Hematopoietic multipotent progenitor cell treated with erythropoietin and hydrocortisone succinate and interleukin-3 and kit ligand, for 8 days (in vitro differentiated cells): ENCODE measurements at regions not wholly inside any gene's neighbourhood (a gene's known extent, or its start where the extent isn't known, plus 50 kb on each side); places are given as distances from the start of the nearest gene placed in this dataset.

Source experiments
- DNase-seq: peaks from one replicate; pipeline ENCODE4 v3.0.0-alpha.2; 2015

DNA sequence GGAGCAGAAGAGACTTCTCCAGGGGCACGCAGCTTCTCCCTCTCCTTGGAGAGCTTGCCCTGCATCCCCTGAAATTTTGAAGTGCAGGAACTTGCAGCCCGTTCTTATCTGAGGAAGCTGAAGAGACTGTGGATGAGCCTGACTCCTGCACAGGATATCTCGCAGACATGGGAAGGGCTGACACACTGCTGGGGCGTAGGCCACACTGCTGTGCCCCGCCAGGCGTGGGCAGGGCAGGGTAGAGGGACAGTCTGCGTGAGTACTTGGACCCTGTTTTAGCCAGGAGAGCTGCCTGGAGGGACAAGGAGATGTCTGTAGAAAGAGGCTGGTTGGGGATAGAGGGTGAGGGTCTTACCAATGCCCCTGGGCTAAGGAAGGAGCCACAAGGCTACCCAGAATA, 353.7 kb upstream of the NBEA start:
- DNase-seq: no peak

DNA sequence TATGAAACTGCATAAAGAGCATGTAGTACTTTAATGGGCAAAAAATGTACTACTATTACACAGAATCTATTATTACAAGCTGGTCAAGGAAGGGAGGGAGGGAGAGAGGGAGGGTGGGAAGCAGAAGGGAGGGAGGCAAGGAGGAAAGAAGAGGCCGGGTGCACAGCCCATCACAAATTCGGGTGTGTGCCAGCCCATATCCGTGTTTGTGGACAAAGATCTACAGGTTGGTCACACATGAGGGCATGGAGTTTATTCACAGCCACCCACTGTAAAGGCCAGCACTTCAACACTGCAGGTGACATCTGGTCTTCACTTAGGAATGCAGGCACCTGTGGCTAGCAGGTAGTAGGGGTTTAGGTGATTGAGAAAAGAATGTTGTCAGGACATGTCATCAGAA, 352.5 kb upstream of the NBEA start:
- DNase-seq: no peak

DNA sequence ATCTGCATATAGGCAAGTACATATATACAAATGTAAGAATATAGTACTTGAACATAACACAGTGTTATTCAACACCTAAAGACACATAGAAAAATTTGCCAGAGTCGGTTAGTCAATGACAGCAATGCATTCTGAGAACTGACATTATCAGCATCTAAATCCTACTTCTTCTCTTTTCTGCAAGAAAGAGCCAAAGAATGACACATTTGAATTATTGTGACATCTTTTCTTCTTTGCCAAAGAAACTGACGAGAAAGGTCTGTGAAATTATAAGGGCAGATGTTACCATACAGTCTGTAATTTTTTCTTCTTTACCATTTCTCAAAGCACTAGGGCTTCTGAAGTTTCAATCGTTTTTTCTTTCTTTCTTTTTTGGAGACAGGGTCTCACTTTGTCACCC, 350.9 kb upstream of the NBEA start:
- no peak for DNase-seq

DNA sequence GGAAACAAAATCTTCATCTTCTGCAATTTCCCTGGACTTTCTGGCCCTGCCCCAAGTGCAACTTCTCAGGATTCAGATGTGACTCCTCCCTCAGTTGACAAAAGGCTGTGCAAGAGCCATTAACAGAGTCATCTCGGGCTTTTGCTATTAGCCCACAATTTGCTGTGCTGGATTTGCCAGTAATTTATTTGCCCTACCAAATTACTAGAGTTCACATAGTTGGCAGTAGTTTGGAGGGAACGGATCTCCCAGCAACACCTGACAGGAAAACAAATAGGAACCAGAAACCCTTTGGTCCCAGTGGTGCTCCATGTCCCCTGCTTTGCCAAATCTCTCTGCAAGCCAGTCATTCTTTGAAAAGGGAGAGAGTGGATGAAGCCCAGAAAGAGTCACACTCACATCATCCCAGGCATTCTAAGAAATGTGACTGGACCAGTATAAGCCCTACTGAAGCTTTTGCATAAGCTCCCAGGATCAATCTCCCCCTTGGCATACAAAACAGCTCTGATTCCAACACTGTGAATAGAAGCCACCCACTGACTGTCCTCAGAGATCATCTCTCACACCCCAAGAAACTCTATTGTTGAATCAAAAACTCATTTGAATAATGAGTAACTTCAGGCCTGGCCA, 350.1 kb upstream of the NBEA start:
- no peak for DNase-seq

DNA sequence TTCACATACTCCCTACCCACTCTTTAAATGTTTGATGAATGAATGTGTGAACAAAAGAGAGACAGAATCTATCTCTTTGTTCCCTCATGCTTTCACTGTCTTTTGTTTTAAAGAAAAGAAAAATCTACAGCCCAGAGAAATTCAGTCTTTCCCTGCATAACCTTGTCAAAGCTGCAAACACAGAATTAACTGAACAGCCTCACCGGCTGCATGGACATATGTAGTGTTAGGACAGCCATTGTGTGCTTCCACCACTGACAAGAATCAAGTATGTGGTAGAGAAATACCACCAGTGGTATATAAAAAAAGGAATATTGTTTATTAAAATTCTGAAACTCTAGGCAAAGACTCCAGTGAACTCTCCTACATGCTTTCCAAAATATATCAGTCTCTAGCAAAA, 348.4 kb upstream of the NBEA start:
- no peak for DNase-seq

DNA sequence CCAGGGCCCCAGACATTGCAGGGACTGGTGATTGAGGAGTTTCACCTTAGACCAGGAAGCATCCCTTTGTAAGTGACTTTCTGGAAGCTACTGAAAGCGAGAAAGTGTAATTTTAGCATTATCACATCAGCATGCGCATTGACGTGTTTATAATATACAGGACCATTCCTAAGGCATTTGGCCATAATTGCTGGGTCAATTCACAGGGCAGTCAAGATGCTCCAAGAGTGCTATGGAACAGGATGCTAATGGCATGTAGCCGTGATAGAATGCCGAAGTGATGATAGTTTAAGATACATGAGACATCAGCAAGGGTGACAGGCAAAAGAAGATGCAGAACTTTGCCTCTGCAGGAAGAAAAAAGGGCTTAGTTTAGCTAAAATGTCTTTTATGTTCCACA, 347.6 kb upstream of the NBEA start:
- DNase-seq: no peak

DNA sequence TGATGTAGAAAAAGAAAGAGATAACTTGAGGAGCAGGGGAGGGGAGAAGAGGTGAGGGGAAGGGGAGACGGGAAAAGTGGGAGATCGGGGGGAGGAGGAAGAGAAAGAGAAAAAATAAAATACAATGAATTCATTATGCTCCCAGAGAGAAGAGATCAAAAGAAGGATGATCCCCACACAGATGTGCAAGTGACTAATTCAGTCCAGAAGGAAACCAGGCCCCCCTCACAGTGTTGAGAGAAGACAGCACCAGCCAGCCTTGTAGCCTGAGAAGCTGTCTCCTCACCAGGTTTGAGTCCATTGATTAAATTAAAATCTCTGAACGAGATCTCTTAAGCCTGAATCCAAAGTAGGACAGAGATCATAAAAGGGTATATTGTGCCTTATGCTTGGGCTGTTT, 333.7 kb upstream of the NBEA start:
- no peak for DNase-seq

DNA sequence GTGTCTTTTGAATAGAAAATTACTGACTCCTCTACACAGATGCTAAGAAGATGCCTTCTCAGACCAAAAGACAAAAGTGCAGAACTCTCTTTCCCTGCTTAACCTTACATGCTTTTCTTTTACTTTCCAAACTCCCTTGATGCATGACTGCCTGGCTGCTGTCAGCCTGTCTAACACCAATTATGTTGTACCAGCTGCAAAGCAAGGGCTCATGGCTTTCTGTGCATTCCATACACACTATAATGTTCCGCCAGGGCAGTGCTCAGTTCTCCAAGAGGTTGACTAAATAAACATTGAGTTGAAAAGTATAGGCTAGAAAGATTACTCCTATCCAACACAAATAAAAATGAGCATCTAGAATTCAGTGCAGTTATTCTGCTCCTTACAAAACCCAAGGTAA, 330.4 kb upstream of the NBEA start:
- DNase-seq: no peak

DNA sequence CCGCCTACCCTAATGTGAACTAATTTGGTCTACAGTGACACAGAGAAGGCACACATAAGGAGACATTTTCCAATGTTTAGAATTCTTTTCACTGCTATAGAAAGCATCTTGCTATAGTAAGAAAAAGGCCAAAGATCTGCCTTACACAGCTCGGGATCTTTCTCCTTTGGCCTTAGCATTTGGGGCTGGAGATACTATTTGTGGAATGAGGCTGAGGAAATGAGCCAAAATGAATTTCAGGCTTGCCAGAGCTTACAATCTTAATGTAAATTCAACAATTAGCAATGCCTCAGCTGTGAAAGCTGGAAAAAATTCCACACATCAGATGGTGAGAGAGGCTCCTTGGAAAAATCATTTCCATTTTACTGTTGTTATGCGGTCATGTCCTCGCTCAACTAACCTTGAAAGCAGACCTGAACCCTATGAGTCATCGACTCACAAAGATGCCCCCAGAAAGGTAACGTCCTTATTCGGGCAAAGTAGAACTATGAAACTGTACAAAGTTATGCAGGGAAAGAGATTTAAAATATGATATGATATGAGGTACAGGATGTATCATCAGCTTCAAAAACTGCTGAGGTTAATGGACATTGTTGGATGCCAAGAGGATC, 324.5 kb upstream of the NBEA start:
- no peak for DNase-seq

DNA sequence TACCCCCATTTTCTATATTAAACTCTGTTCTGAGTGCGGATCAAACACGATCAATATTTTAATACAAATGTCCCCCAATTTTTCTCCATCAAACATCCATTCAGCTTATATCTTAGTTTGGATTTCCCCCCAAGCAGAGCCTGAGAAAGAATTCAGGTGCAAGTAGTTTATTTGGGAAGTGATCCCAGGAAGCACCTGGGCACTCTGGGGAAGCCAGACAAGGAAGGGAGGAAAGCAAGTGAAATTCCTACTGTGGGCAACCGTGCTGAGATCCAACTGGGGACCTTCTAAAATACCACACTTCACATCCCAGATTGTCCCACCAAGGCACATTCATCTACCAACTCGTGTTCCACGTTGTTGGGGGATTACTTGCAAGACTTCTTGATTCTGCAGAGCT, 323.4 kb upstream of the NBEA start:
- DNase-seq: no peak

DNA sequence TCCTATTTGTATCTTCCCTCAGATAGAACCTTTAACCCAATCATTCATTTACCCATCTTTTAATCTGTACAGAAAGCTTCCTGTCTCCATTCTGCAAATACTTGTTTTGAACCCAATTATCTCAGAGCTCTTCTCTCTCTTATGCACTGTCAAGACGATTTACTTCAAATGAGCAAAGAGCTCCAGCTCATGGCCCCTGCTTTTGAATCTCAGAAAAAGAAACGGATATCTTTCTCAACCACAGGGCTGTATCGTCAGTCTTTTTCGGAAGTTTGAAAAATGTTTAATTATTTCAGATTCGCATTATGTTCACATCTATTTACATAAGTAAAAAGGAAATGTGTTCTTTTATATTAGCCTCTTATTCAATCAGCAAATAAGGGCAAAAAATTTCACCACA, 322.7 kb upstream of the NBEA start:
- DNase-seq: no peak

DNA sequence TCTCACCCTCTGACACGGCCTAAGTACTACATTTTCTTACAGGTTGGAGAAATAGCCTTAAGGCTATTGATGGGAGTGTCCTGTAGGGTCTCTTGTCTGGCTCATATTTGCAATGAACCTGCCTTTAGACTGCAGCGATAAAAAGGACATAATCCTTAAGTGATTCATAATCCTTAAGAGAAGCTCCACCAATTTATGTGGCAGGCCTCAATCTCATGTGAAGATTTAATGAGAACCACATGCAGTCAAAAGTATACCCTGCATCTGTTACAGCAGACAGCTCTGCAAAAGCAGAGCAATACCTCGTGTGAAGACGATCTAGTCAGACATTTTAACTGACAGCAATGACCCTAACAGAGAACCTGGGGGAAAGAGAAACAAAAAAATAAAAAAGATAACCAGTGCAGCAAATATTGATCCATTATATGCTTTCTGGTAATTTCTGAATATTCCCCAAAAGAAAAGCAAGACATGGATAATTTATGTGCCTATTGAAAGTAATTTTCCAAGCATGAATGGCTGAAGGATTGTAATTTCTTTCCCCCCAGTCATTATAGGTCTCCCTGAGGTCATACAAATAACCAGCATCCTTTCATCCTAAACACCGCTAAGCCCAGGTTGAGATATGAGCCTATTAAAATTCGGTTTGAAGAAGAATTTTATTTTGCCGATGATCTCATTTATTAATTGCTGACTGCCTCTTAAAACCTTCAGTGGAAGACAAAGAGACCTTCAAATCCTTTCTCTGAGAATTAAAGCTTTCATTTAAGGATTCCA, 321.8 kb upstream of the NBEA start:
- no peak for DNase-seq

DNA sequence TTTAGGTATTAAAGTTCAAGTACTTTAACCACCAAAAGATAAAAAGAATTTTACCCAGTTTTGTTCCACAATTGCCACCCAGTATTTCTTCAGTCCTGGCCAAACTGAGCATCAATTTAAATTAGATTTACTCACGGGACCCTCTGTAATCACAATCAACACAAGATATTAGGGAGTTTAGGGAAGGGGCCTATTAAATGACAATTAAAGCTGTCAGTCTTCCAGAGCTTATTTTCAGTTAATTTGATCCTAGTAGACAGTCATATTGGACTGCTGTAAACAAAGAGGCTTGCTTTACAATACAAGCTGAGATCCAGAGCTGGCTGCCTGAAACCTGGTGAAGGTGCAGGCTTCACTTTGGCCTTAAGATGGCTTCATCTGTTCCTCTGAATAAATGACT, 321.2 kb upstream of the NBEA start:
- DNase-seq: no peak

DNA sequence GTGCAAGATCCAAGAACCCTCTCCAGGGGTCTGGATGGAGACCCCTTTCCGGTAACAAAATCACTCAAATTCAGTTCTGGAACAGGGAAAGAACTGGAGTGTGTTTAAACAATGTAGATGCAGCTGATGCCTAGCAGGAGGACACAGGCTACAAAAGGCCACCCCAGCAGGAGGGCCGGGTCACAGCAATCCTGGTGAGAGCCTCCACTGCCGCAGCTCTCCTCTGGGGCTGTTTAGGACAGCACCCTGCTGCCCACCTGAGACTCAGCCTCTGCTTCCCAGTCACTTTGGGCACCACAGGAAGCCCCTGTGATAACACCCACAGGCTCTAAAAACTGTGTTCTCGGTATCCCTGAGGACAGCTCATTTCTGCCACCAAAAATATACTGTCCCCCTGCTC, 318.7 kb upstream of the NBEA start:
- no peak for DNase-seq

DNA sequence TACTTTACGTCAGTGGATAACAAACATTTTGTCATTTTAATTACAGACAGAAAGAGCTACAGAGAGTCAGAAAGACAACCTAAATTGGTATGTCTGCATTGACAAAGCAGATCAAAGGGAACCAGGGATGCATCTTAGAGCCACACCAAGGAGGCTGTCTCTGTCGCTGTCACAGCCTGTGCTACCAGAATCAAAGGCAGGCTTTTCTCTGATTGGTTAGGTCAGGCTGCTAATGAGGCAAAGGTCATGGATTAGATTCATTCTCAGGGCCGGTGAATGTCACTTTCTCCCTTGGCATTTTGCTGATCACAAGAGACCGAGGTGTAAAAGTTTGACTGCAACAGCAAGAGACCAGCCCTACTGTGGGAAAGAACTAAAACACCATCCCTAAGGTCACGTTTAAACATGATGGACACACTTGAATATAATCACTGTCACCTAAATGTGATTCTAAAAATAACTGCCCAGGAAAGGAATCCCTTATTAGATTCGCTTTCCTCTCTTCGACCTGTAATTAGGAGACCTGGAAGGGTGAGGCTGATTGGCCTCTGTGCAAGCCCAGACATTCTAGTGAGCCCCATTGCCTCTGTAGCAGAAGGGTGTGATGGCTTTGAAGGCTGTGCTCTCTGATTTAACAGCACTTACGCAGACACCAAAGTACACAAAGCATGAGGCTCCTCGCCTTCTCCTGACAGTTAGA, 314.4 kb upstream of the NBEA start:
- DNase-seq: no peak

DNA sequence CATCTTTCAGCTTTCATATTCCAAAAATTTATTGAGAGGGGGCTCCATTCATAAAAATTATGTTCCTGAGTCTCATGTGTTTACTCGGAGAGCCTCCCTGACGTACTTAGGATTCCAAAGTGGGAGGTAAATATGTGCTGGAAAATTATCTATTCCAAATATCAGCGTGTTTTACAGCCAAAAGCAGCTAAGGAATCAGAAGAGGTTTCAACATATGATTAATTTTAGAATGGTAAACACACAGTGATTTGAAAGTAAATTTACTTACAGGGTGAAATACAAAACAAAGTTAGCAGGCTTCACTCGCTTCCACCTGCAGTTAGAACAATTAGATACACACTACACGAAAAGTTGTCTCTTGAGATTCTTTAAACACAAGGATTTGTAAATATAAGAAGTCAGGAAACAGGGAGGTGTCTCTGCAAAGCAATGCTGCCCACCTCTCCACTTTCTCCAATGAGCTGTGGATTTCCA, 313.8 kb upstream of the NBEA start:
- DNase-seq: no peak

DNA sequence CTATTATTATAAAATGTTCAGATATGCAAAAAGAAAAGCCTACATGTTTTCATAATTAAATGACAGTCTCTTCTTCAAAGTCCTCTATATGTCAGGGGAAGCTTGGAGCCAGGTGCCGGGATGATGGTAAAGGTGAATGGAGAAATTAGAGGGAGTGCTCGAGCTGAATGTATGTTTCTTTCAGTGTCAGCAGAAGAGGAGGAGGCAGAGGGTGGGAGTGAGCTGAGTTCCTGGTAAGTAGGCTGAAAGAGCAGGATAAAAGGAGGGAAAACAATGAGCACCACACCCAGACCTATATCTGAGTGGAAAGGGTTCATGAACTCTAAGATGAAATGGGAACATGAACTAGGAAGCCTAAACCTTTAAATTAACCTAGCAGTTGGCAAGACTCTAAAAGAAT, 307.6 kb upstream of the NBEA start:
- no peak for DNase-seq

DNA sequence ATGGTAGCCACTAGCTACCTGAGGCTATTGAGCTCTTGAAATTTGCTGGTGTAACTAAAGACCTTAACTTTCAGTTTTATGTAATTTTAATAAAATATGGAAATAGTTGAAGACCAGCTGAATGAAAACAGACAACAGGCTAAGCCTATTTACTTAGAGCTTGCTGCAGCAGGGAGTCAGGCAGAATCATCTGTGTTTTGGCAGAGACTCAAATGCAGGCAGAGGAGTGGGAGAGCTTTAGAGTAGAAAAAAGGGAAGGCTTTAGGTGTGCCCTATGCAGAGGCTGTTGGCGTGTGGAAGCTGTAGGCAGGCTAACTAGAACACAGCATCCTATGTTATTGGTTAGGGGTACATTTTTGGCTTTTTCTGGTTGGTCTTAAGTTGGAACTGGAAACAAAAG, 304.9 kb upstream of the NBEA start:
- DNase-seq: no peak

DNA sequence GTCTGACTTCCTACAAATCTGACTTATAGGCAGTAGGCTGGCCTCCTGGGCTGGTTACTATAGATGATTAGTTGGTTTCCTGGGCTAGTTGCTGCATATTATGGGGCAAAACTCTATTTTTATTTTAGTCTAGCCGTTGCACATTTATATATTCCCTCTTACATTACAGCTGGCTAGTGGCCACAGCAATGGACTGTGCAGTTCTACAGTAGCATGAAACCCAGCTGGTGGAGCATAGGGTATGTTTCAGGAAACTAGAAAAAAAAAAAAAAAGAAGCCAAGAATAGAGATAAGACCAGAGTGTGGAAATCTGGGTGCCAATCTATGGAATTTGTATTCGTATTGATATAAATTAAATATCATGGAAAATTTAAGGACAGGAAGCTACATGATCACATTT, 304.4 kb upstream of the NBEA start:
- no peak for DNase-seq

DNA sequence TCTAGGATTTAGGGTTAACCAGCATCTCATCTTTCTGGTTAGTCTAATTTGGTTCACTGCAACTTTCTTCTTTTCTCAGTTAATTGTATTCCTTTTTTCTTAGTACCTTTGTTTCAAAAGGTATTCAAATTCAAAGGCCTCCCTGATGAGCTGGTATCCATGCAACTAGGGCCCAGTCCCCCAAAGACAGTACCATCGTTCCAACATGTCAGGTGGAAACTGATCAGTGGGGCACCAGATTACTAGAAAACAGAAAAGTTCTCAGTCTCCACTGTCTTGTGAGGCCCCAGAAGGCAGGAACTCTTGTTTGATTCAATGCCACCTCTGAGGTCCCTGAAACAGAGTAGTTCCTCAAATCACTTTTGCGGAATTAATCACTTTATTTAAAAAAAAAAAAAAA, 303.2 kb upstream of the NBEA start:
- no peak for DNase-seq

DNA sequence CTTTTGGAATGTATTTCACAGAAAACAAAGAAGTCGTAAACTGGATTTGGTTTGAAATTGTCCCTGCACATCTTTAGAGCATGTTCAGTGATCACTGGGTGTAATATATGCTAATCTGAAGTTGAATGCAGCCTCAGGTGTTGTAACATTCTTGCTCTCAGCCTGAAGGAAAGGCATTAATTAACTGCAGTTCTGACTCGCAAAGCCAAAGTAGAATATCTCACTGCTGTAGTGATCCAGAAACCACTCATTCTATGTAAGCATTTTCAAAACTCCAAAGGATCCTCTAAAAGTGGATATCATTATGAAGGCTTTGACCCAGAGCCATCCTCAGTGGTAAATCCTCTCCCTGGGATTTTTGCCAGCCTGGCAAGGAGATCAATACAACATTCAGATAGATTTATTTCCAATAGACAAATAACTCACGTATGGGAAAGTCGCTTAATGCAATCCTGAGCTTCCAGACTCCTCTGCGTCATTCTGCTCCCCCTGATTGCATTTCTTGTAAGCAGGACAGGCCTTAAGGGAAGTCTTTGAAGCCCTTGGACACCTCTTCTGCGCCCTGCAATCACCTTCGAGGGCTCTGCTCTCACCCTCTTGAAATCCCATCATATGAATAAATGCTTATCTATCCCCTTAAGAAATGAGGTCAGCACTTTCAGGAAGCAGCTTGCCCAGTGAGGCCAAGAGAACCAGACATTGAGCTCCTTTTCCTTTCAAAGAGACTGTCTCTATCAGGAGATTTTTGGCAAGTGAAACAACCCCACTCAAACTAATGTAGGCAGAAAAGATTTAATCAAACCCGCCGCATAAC, 301.7 kb upstream of the NBEA start:
- no peak for DNase-seq

DNA sequence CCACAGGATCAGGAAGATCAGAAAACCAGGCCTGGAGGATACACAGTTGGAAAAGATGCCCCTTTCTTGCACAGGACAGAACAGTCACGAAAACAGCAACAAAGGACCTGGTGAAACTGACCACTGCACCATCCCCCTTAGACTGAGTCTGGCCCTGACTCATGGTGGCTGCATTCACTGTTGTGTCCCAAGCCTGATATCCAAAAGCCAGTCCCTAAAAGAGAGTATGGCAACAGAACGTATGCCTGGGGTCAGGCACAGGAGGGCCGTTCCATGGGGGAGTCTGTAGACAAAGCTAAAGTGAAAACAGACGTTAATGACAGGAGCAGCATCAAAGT, 301.1 kb upstream of the NBEA start:
- no peak for DNase-seq
